GM12801 (cell line): ENCODE measurements at regions not wholly inside any gene's neighbourhood (a gene's known extent, or its start where the extent isn't known, plus 50 kb on each side); places are given as distances from the start of the nearest gene placed in this dataset.

Experiments used
- TF ChIP-seq, protein P1 (sequence below): IDR thresholded peaks from one replicate; pipeline ENCODE4 v1.5.1; 2011; ENCODE audit warnings: control low read depth; ENCODE audit not compliant: insufficient read length; ENCODE audit errors: extremely low read depth

GRCh38 chr13:104833221-104833620 lies 1702.2 kb downstream of the EFNB2 start:
- TF ChIP-seq, protein P1, sequence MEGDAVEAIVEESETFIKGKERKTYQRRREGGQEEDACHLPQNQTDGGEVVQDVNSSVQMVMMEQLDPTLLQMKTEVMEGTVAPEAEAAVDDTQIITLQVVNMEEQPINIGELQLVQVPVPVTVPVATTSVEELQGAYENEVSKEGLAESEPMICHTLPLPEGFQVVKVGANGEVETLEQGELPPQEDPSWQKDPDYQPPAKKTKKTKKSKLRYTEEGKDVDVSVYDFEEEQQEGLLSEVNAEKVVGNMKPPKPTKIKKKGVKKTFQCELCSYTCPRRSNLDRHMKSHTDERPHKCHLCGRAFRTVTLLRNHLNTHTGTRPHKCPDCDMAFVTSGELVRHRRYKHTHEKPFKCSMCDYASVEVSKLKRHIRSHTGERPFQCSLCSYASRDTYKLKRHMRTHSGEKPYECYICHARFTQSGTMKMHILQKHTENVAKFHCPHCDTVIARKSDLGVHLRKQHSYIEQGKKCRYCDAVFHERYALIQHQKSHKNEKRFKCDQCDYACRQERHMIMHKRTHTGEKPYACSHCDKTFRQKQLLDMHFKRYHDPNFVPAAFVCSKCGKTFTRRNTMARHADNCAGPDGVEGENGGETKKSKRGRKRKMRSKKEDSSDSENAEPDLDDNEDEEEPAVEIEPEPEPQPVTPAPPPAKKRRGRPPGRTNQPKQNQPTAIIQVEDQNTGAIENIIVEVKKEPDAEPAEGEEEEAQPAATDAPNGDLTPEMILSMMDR: no peak

DNA sequence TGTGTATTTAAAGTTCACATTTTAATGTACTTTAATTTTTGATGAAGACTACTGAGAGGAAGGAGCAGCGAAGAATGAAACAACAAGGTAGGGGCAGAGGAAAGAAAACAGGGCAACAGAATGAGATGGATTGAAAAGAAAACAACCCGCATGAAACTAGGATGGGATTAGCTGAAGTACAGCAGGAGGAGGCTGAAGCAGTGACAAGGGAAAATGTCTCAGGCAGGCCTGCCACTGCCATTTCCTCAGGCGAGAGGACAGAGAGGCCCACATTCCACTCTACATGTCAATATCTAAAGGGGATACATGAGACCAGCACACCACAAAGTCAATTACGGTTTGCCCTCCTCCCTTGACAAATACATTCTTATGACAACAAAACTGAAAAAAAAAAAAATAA lies 1703.2 kb downstream of the EFNB2 start:
- TF ChIP-seq, protein P1: no peak

GRCh38 chr13:104831831-104832230 lies 1703.6 kb downstream of the EFNB2 start:
- TF ChIP-seq, protein P1: no peak

GRCh38 chr13:104823709-104824108 lies 1711.8 kb downstream of the EFNB2 start:
- TF ChIP-seq, protein P1: no peak

DNA sequence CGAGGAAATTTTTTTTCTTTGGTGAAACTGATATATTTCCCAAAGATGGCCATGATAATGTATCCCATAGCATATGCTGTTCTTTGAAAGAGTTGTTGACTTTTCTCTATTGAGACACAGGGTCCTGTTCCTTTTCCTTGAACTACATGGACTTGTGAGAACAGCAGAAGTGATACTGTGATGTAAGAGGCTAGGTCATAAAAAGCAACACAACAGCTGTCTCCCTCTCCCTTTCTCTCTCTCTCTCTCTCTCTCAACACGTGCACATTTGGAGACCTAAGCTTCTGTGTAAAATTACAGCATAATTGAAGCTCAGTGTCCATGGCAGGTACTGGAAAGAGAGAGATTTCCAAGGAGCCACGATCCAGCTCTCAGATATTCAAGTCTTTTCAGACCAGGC lies 1712.4 kb downstream of the EFNB2 start:
- TF ChIP-seq, protein P1: no peak

GRCh38 chr13:104817271-104817670 lies 1718.2 kb downstream of the EFNB2 start:
- TF ChIP-seq, protein P1: no peak

DNA sequence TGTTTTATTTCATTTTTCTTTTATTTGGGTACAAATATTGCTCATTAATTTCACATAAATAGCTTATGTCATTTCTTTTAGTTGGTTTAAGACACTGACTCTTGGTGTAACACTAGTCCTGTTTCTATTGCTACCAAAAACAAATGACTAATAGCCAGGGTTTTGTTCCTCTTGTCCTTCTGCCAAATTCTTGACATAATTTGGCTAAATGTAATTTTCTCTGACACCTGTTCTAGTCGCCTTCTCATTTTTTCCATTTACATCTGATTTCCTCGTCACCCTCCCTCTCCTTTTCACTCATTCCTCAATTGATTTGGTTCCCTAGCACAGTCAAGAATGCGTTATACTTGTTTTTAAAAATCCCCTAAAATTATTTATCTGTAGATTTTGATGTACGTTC lies 1718.7 kb downstream of the EFNB2 start:
- TF ChIP-seq, protein P1: no peak

DNA sequence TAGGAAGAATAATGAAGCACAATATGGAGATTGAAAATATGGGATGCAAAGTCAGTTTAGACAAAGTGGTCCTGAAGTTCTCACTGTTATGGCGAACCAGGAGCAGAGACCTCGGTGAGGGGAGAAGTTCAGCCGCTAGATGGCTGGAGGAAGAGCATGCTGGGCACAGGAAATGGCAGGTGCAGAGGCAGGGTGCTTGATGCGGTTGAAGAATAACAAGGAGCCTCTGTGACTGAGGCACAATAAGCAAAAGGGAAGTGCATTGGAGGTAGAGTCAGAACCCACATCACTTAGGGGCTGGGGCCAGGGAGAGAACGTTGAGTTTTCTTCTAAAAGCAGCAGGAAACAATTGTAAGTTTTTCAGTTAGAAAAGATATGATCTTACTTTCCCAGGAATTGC lies 1725.2 kb downstream of the EFNB2 start:
- TF ChIP-seq, protein P1: no peak
